HG03108 (cell line): ENCODE measurements at regions not wholly inside any gene's neighbourhood (a gene's known extent, or its start where the extent isn't known, plus 50 kb on each side); places are given as distances from the start of the nearest gene placed in this dataset.
"Not testable (repeated sequence)": the region's sequence is repeated elsewhere in the genome, so short reads cannot be mapped to it uniquely, and the experiment has no call there.

ENCODE experiments used
- ATAC-seq: cut with Tn5 transposase; IDR thresholded peaks from one replicate; pipeline ENCODE4 v1.9.1; 2021; ENCODE audit warnings: moderate library complexity; ENCODE audit not compliant: unreplicated experiment

DNA sequence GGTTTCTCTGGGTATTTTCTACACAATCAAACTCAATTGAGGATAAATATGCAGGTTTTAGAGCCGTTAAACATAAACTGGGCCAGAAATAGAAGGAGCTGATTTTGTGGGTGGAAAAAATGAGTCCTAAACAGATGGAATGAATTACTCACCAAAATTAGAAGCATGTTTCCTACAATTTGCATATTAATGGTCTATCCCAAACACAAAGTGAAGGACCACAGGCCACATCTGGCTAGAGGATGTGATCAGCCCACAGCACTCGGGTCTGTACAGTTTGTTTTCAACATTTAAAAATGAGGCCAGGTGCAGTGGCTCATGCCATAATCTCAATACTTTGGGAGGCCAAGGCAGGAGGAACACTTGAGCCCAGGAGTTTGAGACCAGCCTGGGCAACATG, 296.3 kb downstream of the PREX1 start:
- ATAC-seq = no peak

DNA sequence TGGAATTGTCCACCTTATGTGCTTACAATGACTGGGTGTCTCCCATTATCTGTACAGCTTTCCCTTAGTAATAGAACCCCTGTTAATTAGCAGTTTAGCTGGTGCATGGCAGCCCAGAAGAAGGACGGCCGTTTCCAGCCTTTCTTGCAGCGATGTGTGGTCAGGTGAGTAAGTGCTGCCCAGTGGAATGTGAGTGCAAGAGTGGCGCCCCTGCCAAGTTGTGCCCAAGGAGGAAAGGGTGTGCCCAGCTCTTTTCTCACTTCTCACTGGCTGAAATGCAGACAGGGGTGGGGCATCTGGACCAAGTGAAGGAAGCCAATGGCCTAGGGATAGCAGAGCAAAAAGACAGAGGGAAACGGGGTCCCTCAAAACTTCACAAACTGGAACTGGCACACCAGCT, 296.8 kb downstream of the PREX1 start:
- ATAC-seq = no peak

- no peak for ATAC-seq
Measured at GRCh38 chr20:48528346-48528745, 299.5 kb downstream of the PREX1 start.

DNA sequence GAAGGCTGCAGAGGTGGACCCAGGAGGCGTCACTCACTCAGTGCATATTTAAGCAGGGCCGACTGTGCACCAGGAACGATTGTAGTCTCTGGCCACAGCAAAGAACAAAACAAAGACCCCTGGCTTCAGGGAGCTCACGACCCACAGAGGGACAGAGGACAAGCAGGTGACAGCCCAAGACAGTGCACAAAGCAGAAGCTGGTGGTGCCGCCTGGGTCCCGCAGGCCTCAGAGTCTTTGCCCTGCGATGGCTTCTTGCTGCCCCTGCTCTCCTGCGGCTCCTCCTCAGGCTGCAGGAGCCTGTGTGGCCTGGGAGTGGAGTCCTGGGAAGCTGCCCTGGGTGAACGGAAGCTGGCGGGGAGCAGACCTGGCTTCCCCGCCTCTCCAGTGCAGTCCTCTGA, 300.0 kb downstream of the PREX1 start:
- ATAC-seq = no peak

DNA sequence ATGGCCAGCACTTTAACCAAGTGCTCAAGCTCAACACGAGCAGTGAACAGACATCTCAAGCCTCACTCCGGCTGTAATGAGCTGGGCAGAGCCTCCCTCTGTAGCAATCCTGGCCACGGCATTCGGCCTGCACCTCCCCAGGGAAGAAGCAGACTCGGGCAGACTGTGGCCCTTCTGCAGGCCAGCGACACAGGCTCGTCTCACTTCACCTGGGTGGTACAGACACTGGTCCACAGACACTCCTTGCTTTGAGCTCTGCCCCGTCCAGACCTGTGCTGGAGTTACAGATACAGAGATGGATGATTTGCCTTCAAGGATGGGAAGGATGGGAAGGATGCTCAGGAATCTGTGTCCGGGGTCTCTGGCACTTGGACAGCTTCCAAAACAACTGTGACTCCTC, 300.9 kb downstream of the PREX1 start:
- no peak for ATAC-seq

DNA sequence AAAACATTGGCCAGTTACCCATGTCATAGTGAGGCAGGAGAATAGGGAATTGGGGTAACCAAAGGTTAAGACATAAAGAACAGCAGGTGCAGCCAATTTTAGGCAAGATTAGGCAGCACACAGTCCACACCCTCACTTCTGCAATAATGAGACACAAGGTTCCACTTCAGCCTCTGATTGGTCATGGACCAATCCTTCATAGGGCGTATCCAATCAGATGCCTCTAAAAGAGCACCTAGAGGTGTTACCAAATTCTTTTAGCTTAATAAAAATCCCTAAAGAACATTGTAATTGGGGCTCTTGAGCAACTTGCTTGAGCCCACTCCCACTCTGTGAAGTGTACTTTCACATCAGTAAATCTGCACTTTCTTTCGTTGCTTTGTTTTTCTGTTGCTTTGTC, 302.4 kb downstream of the PREX1 start:
- no peak for ATAC-seq

- ATAC-seq = no peak
Measured at GRCh38 chr20:48524582-48524981, 303.2 kb downstream of the PREX1 start.

- no peak for ATAC-seq
Measured at GRCh38 chr20:48523191-48523995, 304.4 kb downstream of the PREX1 start.

- ATAC-seq = no peak
Measured at GRCh38 chr20:48521121-48521520, 306.7 kb downstream of the PREX1 start.

GRCh38 chr20:48516196-48516595, 311.6 kb downstream of the PREX1 start:
- not testable (repeated sequence) for ATAC-seq

GRCh38 chr20:48514577-48514976, 313.2 kb downstream of the PREX1 start:
- ATAC-seq = not testable (repeated sequence)

GRCh38 chr20:48512539-48512938, 315.3 kb downstream of the PREX1 start:
- ATAC-seq = not testable (repeated sequence)

- ATAC-seq = not testable (repeated sequence)
Measured at GRCh38 chr20:48505066-48505465, 322.7 kb downstream of the PREX1 start.

GRCh38 chr20:48503166-48503815, 324.5 kb downstream of the PREX1 start:
- no peak for ATAC-seq

- no peak for ATAC-seq
Measured at GRCh38 chr20:48502758-48503157, 325.0 kb downstream of the PREX1 start.

- ATAC-seq = no peak
Measured at GRCh38 chr20:48502016-48502415, 325.8 kb downstream of the PREX1 start.

GRCh38 chr20:48500900-48501299, 326.9 kb downstream of the PREX1 start:
- not testable (repeated sequence) for ATAC-seq

GRCh38 chr20:48498939-48499338, 328.9 kb downstream of the PREX1 start:
- ATAC-seq = not testable (repeated sequence)

- ATAC-seq = not testable (repeated sequence)
Measured at GRCh38 chr20:48498125-48498524, 329.7 kb downstream of the PREX1 start.

GRCh38 chr20:48493966-48494365, 333.8 kb downstream of the PREX1 start:
- ATAC-seq = no peak

DNA sequence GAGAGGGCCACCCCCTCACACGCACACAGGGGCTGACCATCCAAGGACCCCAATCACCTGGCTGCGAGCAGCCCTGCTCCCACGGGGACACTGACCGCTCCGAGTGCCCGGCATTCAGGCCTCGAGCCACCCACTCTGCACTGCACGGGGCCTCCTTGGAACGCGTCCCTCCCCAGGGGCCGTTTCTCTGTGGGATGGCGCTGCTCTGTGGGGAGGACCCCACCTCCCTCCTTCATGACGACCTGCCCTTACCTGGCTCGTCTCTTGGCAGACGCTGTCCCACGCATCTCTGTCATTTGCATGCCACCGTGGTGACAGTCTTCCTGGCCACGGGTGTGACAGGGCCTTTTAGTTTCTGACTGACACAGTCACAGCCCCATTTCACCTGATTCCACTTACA, 334.5 kb downstream of the PREX1 start:
- ATAC-seq = not testable (repeated sequence)

DNA sequence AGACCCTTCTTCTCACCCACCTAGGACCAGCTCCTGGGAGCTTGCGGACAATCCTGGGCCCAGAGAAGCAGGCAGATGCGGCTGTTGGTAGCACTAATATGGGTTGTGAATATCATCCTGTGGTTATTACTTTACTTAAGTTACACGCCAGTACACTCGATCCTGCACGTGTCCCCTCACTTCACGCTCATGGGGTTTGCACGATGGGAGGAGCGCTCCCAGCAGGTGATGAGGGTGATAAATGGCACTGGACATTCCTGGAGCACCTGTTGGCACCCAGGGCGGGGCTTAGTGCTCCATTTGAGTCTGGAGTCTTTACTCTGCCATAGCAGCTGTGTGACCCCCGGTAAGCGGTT, 335.1 kb downstream of the PREX1 start:
- ATAC-seq = no peak
